Cardiac muscle cell (in vitro differentiated cells and primary cell): ENCODE measurements at regions not wholly inside any gene's neighbourhood (a gene's known extent, or its start where the extent isn't known, plus 50 kb on each side); places are given as distances from the start of the nearest gene placed in this dataset.
A peak's percentile ranks its signal among the peaks of the same experiment; 100 is the strongest.

Source experiments
- DNase-seq, 2 donors: peaks; one replicate each; pipeline versions ENCODE4 v3.0.0 to v3.0.0-alpha.2; 2010 to 2017; ENCODE audit warnings: low read depth in 1 of 2, low spot score in 1 of 2
- H3K27ac ChIP-seq: fragments of 200-600 bp; sonication (generic); 2 replicates; pipeline ENCODE4 v1.5.1; 2016
- H3K27me3 ChIP-seq: fragments of 200-600 bp; sonication (generic); 2 replicates; pipeline ENCODE4 v1.6.0; 2016; ENCODE audit warnings: control low read depth
- H3K36me3 ChIP-seq: fragments of 200-600 bp; sonication (generic); 2 replicates; pipeline ENCODE4 v1.5.1; 2016; ENCODE audit warnings: control low read depth
- H3K4me1 ChIP-seq: fragments of 200-600 bp; sonication (generic); 2 replicates; pipeline ENCODE4 v1.8.1; 2017; ENCODE audit warnings: low read depth, mild to moderate bottlenecking, mixed run types
- H3K4me3 ChIP-seq: fragments of 200-600 bp; sonication (generic); 2 replicates; pipeline ENCODE4 v1.5.1; 2016; ENCODE audit warnings: mild to moderate bottlenecking
- H3K9me3 ChIP-seq: fragments of 200-600 bp; sonication (generic); 2 replicates; pipeline ENCODE4 v1.5.1; 2017; ENCODE audit warnings: low read depth, mild to moderate bottlenecking, control low read depth
- CTCF ChIP-seq: IDR thresholded peaks from 2 replicates; pipeline ENCODE4 v1.5.1; 2012; ENCODE audit warnings: low read depth, mild to moderate bottlenecking, low read length

- no peak for DNase-seq
- Histone ChIP-seq H3K4me3 (no peak overlapping the region), H3K9me3 (no peaks in the 10 kb centered on the region), H3K36me3 (no peaks in the 10 kb centered on the region), H3K27me3 (no peaks in the 10 kb centered on the region), H3K4me1 (peaks cover 10% of the 10 kb centered on the region), H3K27ac (no peak overlapping the region)
- TF ChIP-seq CTCF: no peak
Measured at GRCh38 chr5:96072138-96072790, 110.6 kb upstream of the ELL2 start.

- H3K9me3 ChIP-seq: no peaks in the 10 kb centered on the region
- H3K4me1 ChIP-seq: peaks cover 12% of the 10 kb centered on the region
- H3K36me3 ChIP-seq: no peaks in the 10 kb centered on the region
- H3K4me3 ChIP-seq: no peak overlapping the region
- H3K27ac ChIP-seq: no peak overlapping the region
- no peak for DNase-seq
- no peaks in the 10 kb centered on the region for H3K27me3 ChIP-seq
- no peak for TF ChIP-seq CTCF
Measured at GRCh38 chr5:96070622-96071225, 109.1 kb upstream of the ELL2 start.

- TF ChIP-seq CTCF: no peak
- peak overlapping the region; percentile 59 for H3K27ac ChIP-seq
- H3K36me3 ChIP-seq: no peaks in the 10 kb centered on the region
- H3K4me1 ChIP-seq: peaks cover 12% of the 10 kb centered on the region
- peak in 1 of 2 donors; percentile 79 for DNase-seq
- no peak overlapping the region for H3K4me3 ChIP-seq
- H3K9me3 ChIP-seq: no peaks in the 10 kb centered on the region
- H3K27me3 ChIP-seq: no peaks in the 10 kb centered on the region
Measured at GRCh38 chr5:96067894-96068614, 106.4 kb upstream of the ELL2 start.

- no peaks in the 10 kb centered on the region for H3K9me3 ChIP-seq
- no peak for TF ChIP-seq CTCF
- peak overlapping the region; percentile 59 for H3K27ac ChIP-seq
- no peaks in the 10 kb centered on the region for H3K27me3 ChIP-seq
- no peak overlapping the region for H3K4me3 ChIP-seq
- no peaks in the 10 kb centered on the region for H3K36me3 ChIP-seq
- H3K4me1 ChIP-seq: peaks cover 12% of the 10 kb centered on the region
- no peak for DNase-seq
Measured at GRCh38 chr5:96067251-96067650, 105.6 kb upstream of the ELL2 start.

GRCh38 chr5:96066386-96066719 is 104.7 kb upstream of the ELL2 start:
- H3K27ac ChIP-seq: no peak overlapping the region
- no peak for DNase-seq
- no peak overlapping the region for H3K4me3 ChIP-seq
- no peaks in the 10 kb centered on the region for H3K9me3 ChIP-seq
- H3K27me3 ChIP-seq: no peaks in the 10 kb centered on the region
- H3K4me1 ChIP-seq: peaks cover 12% of the 10 kb centered on the region
- TF ChIP-seq CTCF: no peak
- no peaks in the 10 kb centered on the region for H3K36me3 ChIP-seq
